Mesothelial cell of epicardium (in vitro differentiated cells): ENCODE measurements at regions not wholly inside any gene's neighbourhood (a gene's known extent, or its start where the extent isn't known, plus 50 kb on each side); places are given as distances from the start of the nearest gene placed in this dataset.
"Not testable (repeated sequence)": the region's sequence is repeated elsewhere in the genome, so short reads cannot be mapped to it uniquely, and the experiment has no call there.

Experiments used
- DNase-seq, 2 experiments: peaks; one replicate each; pipeline ENCODE4 v3.0.0; 2021; ENCODE audit warnings: low spot score in 2 of 2; ENCODE audit not compliant: unreplicated experiment in 2 of 2
- H3K27ac Mint-ChIP-seq: 2 replicates; pipeline ENCODE4 v1.8.0; 2021; ENCODE audit warnings: mixed read lengths
- H3K27me3 Mint-ChIP-seq: 2 replicates; pipeline ENCODE4 v1.8.0; 2021; ENCODE audit warnings: low read depth, mixed read lengths
- H3K36me3 Mint-ChIP-seq: 2 replicates; pipeline ENCODE4 v1.8.0; 2021; ENCODE audit warnings: mixed read lengths
- H3K4me1 Mint-ChIP-seq: 2 replicates; pipeline ENCODE4 v1.8.0; 2021; ENCODE audit warnings: mixed read lengths
- H3K4me3 Mint-ChIP-seq: 2 replicates; pipeline ENCODE4 v1.8.0; 2021; ENCODE audit warnings: mild to moderate bottlenecking, moderate library complexity, mixed read lengths
- H3K9me3 Mint-ChIP-seq: 2 replicates; pipeline ENCODE4 v1.8.0; 2021; ENCODE audit warnings: mixed read lengths
- CTCF ChIP-seq: fragments of 200-600 bp; sonication (generic); IDR thresholded peaks from one replicate; pipeline ENCODE4 v1.5.0; 2021; ENCODE audit warnings: antibody characterized with exemption; ENCODE audit not compliant: unreplicated experiment

GRCh38 chr7:118907911-118908527 lies 683.5 kb downstream of the ANKRD7 start:
- no peak overlapping the region for H3K4me3 Mint-ChIP-seq
- H3K27ac Mint-ChIP-seq: no peak overlapping the region
- no peak for TF ChIP-seq CTCF
- no peak for DNase-seq
- H3K36me3 Mint-ChIP-seq: no peaks in the 10 kb centered on the region
- H3K9me3 Mint-ChIP-seq: peaks cover 7% of the 10 kb centered on the region
- peaks cover 3% of the 10 kb centered on the region for H3K4me1 Mint-ChIP-seq
- no peaks in the 10 kb centered on the region for H3K27me3 Mint-ChIP-seq

- not testable (repeated sequence) for H3K4me3 Mint-ChIP-seq
Observed at GRCh38 chr7:118916120-118916519, 691.6 kb downstream of the ANKRD7 start.

DNA sequence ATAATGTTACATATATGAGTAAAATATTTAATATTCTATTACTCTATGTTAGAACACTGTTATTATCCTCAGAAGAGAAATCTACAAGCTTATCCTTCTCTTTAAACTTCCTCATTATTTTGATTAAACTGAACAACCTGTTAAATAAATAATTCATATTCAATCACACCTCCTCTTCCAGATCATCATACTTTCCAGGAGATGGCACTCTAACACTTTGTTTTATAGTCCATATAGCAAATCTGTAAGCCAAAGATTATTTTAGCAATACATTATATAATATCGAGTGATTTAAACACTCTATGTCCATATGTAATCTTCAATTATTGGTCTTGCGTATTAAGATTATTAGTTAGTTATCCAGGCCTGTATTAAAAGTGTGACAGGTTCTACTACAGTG lies 694.1 kb downstream of the ANKRD7 start:
- Mint-ChIP-seq H3K27ac (no peak overlapping the region), H3K27me3 (no peaks in the 10 kb centered on the region), H3K36me3 (peaks cover 6% of the 10 kb centered on the region), H3K4me1 (no peaks in the 10 kb centered on the region), H3K9me3 (peaks cover 17% of the 10 kb centered on the region), H3K4me3 (no peak overlapping the region)
- no peak for DNase-seq
- TF ChIP-seq CTCF: no peak

More at GRCh38 chr7:118916120-118916519, 691.6 kb downstream of the ANKRD7 start:
- DNase-seq, H3K27me3 Mint-ChIP-seq, H3K27ac Mint-ChIP-seq, H3K36me3 Mint-ChIP-seq, H3K4me1 Mint-ChIP-seq: not testable (repeated sequence)
- peaks cover 20% of the 10 kb centered on the region for H3K9me3 Mint-ChIP-seq

DNA sequence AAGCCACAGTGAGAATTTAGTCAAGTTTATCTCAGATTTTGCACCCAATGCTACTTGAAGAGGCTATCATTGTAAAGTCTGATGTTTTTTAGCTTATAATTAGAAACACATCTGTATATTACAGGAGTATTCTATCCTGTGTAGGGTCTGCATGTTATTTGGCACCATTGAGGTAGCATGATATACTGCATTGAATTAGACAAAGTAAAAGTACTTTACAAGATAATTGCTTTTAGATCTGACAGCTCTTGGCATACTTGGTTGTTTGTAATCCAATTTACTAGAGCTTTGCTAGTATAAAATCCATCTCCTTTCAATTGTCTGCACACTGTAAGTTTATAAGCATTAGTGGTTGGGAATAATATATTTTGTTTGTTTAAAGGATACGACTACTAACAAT lies 714.3 kb downstream of the ANKRD7 start:
- DNase-seq: no peak
- Mint-ChIP-seq H3K27ac (no peak overlapping the region), H3K9me3 (no peaks in the 10 kb centered on the region)

DNA sequence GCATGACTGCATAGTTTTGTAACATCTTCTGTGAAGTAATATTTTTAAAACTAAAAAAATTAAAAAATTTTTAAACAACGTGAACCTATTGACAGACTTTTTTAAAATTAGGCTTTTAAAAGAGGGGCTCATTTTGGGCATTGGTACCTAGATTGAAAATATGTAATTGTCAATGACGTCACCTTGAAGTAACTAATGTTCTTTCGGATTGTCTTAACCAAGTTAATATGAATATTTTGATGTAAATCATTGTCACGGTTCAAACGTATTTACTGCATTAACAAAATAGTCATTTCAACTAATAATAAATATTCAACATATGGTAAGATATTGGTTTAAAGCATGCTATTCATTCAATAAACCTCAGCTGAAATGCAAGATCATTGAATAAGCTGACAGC lies 719.8 kb downstream of the ANKRD7 start:
- no peak for TF ChIP-seq CTCF
- Mint-ChIP-seq H3K9me3 (no peaks in the 10 kb centered on the region), H3K4me3 (no peak overlapping the region), H3K27ac (no peak overlapping the region), H3K27me3 (no peaks in the 10 kb centered on the region), H3K4me1 (no peaks in the 10 kb centered on the region), H3K36me3 (no peaks in the 10 kb centered on the region)
- no peak for DNase-seq

More for the DNA sequence above, 714.3 kb downstream of the ANKRD7 start:
- TF ChIP-seq CTCF: no peak
- H3K4me1 Mint-ChIP-seq: no peaks in the 10 kb centered on the region
- H3K4me3 Mint-ChIP-seq: no peak overlapping the region
- H3K36me3 Mint-ChIP-seq: no peaks in the 10 kb centered on the region
- H3K27me3 Mint-ChIP-seq: no peaks in the 10 kb centered on the region

- Mint-ChIP-seq H3K36me3 (no peaks in the 10 kb centered on the region), H3K27me3 (no peaks in the 10 kb centered on the region), H3K9me3 (peaks cover 8% of the 10 kb centered on the region), H3K27ac (no peak overlapping the region), H3K4me3 (no peak overlapping the region), H3K4me1 (no peaks in the 10 kb centered on the region)
- TF ChIP-seq CTCF: no peak
- DNase-seq: no peak
Observed at GRCh38 chr7:118945911-118946682, 721.6 kb downstream of the ANKRD7 start.
